Muscle of back (tissue), 3 donors: ENCODE measurements at regions not wholly inside any gene's neighbourhood (a gene's known extent, or its start where the extent isn't known, plus 50 kb on each side); places are given as distances from the start of the nearest gene placed in this dataset.
A peak's percentile ranks its signal among the peaks of the same experiment; 100 is the strongest.

ENCODE experiments used
- DNase-seq, 3 donors: peaks; one replicate each; pipeline versions ENCODE4 v3.0.0 to v3.0.0-alpha.2; 2013

DNA sequence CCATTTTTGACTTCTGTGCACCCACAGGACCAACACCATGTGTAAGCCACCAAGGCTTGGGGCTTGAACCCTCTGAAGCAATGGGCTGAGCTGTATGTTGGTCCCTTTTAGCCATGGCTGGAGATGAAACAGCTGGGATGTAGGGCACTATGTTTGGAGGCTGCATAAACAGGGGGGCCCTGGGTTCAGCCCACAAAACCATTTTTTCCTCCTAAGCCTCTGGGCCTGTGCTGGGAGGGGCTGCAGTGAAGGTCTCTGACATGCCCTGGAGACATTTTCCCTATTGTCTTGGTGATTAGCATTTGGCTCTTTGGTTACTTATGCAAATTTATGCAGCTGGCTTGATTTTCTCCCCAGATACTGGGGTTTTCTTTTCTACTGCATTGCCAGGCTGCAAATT lies 144.9 kb downstream of the ZNF326 start:
- DNase-seq, result no peak

DNA sequence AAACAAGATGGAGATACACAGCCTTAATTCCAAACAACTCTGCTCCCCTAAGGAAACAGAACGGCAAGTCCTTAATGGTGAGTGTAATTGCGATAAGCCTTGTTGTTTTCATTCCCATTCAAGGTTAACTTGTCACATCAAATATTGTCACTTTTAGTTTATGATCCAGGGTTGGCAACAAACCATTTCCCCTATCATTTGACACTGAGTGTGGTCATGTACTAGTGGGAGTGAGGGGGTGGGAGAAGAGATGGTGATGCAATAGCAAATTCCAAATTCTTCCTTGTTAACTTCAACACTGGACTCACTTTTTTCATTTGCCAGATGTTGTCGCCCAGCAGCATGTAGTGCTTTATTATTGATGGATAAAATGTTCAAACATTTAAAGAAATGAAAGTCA lies 140.4 kb downstream of the ZNF326 start:
- no peak for DNase-seq

DNA sequence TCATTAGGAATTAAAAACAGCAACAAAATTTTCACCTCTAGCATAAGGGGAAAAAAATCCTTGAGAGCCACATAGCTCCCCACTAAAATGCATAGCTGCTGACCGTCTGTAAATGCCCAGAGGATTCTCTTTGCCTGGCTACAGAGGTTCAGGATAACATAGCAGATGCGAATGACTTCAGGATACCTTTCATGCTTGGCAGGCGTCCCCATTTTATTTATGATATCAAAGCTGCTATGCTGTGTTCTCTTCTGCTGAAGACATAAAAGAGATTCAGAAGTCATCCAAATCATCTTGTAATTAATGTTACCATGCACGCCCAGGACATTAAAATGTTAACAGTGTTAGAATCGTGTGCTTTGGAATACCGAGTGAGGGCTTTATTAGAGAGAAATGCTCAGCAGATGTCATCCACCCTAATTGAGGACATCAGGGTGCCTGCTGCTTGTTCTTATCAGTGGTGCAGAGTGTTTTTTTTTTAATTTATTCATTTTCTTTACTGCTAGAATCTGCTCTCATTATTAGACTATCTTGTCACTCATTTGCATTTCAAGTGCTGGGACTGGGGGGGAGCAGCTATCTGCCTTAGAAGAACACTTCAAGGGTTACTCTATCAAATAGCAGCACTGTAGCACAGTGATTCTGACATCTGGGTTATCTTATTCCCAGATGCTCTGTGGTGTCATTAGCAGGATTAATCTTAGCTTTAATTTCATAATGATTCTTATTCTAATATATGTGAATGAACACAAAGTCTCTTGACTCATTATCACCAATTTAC lies 139.5 kb downstream of the ZNF326 start:
- no peak for DNase-seq

DNA sequence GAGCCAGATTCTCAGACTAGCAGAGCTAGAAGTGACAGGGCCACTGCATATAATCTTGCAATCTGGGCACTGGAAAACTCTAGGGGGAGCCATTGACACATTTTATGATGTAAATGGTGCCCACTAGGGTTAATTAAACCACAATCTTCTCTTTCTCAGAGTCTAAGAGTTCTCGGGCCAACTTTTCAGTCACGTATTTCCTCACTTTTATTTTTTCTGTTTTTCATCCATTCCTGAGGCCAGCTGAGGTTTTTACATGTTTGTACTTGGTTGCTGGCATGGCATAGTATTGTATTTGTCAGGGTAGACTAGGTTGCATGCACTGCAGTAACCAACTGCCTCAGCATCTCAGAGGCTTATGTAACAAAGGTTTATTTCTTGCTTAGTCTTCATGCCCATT lies 138.2 kb downstream of the ZNF326 start:
- peak; percentile 2 to 18 (median 13) for DNase-seq

DNA sequence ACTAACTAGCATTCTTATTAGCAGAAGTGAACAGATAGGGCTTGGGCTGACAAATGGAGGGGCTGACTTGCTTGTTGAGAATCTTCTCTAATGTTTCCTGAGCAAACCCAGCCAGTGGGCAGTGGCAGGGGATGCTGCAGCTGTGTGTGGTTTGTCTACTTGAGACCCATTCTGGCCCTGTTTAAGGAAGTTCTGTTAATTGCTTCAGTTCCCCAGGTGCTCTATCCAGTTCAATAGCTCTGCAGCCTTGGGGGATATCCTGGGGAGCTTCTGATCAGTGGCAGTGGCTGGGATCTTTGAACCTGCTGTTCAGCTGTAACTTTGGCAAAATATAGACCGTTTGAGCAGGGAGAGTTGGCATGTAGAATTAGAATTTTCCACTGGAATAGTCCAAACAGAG lies 137.4 kb downstream of the ZNF326 start:
- no peak for DNase-seq

DNA sequence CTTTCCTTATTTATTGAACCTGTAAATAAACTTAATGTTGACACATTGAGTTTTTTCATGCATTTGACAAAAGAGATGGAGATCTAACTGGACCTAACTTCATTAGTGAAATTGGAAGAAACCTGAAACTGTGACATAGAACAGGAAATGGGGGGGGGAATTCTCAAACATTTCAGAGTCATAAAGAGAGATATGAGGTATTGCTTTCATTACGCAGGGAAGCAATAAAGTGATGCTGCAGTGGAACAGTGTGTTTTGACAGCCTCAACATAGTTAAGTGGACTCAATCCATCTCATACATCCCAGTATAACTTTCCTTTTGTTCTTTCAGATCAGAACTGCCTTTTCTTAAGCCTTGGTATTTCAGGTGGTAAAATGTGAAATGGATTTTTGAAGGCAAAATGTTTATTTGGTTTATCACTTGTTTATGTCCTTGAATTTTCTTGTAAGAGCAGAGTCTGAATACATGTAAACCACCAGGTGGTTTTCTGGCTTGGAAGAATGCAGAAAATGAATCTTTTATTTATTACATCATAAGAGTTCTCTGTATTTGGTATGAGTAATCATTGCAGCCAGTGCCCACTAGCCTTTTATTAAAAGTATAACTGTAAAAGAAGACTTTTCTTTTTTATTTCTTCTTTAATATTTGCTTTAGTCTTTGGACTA lies 132.5 kb downstream of the ZNF326 start:
- DNase-seq, result no peak

DNA sequence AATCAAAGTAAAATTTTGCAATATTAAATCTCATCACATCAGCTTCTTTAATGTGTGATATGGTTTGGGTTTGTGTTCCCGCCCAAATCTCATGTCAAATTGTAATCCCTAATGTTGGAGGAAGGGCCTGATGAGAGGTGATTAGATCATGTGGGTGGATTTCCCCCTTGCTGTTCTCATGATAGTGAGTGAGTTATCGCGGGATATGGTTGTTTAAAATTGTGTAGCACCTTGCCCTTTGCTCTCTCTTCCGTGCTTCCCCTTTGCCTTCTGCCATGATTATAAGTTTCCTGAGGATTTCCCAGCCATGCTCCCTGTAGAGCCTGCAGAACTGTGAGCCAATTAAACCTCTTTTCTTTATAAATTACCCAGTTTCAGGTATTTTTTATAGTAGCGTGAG lies 131.9 kb downstream of the ZNF326 start:
- no peak for DNase-seq

DNA sequence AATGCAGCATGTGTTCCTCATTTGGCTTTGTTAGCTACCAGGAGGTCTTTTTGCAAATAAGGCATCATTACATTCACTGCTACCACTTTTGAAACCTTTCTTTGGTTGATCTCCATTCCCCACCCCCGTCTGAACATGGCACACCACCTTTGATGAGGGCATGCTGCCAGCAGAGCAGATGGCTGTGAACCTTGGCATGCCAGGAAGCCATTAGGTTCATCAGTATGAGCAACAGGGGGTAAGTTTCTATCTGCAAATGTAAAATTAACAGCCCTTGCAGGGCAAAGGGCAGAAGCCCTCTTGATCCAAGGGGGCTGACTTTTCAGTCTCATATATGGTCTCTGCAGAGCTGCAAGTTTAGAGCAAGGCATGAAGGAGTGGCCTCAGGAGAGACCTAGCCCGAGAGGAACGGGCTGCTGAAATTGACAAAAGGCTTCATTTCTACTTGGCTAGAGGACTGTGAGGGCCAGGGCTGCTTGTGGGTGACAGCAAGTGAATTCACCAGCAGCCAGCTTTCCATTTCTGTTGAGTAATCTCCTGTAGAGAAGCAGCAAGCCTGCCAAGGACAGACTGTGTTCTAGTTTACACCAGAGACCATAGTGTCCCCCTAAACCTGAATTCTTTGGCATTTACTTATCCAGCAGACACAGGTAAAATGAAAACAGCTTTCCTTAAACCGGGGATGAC lies 127.9 kb downstream of the ZNF326 start:
- no peak for DNase-seq

DNA sequence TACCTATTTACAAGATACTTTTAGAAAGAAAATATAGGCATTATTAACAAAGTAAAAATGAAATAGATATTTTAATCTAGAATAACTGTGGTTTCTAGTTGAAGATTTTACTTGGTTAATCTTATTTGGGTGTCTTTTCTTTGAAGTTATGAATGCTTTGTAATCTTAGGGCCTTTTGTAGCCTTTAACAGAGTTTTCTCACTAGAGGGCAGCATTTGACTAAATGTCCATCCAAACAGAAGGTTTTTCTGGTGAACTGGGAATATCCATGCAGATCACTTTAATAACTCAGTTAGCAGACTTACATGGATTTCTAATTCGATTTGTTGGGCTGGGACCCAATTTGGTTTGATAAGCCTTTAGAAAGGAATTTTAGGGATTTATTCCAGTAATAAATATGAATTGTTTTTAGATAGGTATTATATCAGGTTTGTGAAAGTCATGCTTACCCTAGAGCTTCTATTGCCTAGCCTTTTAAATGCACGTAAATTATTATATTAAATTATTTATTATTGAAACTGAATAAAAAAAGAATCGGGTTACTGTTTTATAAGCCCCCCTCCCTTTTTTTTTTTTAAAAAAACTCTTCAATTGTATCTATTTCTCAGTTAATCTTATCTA lies 119.7 kb downstream of the ZNF326 start:
- DNase-seq, result peak; percentile 40 to 67 (median 49)

DNA sequence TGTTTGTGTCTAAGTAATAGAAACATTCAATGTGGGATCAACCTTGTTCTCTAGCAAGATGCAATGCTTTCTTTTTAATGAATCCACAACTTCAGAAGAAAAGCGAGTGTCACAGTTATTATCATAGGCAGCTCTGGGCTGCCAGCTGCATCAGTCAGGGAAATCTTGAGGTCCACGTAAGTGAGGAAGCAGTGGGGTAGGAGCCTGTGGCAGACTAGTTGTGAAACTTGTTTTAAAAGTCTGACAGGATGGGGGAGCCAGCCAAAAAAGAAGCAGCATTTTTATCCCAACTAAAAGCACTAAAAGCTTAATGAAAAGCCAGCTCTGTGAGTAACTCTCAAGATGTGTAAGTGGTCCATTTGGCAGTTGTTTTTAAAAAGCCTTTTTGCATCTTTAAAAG lies 113.1 kb downstream of the ZNF326 start:
- DNase-seq, result no peak

DNA sequence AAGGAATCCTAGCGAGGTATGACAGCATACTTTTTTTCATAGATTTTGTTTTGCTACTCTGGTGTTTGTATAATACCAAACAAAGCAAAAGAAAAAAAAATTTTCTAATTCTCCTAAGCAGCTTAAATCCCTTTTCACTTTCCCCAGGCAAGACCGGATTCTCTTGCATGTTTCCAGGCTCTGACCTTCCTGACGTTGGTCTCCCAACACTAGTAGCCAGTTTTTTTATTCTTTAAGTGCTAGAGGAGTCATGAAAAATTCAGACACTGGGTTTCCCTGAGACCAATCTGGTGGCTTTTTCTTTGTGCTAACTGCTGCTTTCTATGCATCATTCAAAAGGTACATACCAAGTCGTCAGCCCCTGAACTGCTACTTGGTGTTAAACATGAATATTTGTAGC lies 111.4 kb downstream of the ZNF326 start:
- DNase-seq, result no peak

DNA sequence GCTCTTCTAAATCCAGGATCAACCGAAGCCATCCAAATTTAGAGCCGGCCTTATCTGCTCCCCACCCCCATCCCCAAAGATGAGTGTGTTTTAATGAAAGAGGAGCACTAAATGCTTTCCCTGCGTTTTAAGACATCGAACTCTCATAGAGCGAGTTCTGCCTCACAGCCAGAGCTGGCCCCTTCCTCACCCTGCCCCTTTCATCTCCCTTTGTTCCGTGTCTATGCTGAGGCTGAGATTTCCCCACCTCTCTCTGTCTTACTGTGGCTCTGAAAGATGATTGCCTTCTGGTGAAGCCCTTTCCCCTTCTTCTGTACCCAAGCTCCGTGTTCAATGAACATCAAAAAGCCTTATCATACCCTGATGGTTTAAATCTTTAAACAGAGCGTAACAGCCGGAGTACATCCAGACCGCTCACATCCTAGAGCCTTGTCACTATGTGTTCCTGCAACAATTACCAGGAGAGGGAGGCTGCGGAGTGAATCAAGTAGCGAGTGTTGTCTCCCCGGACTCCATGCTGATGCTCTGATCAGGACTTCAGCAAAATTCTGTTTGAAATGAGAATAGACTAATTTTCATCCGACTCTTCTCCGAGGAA lies 110.1 kb downstream of the ZNF326 start:
- DNase-seq, result no peak

DNA sequence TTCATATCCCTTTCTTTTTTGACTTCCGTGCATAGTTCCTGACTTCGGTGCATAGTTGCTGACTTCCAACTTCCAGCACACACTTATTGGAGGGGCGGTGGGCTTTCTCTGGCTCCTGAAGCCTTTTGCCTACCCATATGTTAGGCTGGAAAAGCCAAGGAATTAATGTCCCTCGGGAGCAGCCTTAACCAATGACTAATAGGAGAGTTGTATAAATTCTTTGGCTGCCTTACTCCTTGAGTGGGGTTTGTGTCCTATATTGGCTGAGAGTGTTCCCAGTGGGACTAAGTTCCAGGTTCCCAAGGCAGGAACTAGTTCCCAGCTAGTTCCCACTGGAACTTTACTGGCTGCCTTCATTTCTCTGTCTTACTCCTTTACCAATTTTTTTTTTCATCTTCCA lies 105.7 kb downstream of the ZNF326 start:
- no peak for DNase-seq

DNA sequence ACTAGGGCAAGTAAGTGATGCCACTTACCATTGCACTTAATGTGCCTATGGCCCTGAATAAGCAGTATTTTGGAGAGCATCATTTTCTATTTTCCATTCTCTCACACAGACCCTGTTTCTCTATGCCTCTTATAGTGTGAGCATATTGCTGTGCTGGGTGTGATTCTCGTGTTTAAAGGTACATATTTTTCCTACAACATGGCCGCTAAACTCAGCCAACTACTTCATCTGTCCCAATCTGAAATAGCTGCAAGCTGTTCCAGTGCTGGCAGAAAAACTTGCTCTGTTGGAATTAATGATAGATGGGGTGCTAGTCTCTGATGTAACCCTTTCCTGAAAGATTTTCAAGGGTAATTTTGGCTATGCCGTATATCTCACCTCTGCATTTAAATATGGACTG lies 97.5 kb downstream of the ZNF326 start:
- no peak for DNase-seq
